DOHH2 (cell line): ENCODE measurements at regions not wholly inside any gene's neighbourhood (a gene's known extent, or its start where the extent isn't known, plus 50 kb on each side); places are given as distances from the start of the nearest gene placed in this dataset.

ENCODE experiments used
- EZH2phosphoT487 ChIP-seq: fragments of 200-600 bp; sonication (generic); IDR thresholded peaks from 2 replicates; pipeline ENCODE4 v1.6.1; 2017; ENCODE audit warnings: borderline replicate concordance, mild to moderate bottlenecking, antibody characterized with exemption, low read length, moderate library complexity, mixed read lengths
- TF ChIP-seq, protein P1 (sequence below): fragments of 200-600 bp; sonication (generic); IDR thresholded peaks from one replicate; pipeline ENCODE4 v1.5.1; 2014; ENCODE audit warnings: antibody characterized with exemption, mild to moderate bottlenecking, low read depth, low read length; ENCODE audit not compliant: poor library complexity, severe bottlenecking

DNA sequence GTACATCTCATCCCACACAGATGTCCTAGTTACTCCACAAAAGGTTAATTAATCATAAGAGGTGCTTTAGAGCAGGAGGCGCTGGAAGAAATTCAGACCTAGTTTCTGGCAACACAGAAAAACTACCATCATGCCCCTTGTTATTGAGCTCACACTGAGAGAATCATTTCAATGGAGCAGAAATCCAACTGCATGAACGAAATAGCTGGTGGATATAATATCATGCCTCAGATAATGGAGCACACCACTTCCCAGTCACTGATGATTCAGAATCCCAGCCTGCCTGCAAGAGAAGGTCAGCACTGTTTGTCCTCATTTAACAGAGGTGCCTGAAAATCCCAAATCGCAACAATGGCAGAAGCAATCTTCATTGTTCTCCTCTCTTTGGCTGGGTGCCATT is 125.8 kb upstream of the CREB1 start:
- no peak for TF ChIP-seq EZH2phosphoT487
- TF ChIP-seq, protein P1, sequence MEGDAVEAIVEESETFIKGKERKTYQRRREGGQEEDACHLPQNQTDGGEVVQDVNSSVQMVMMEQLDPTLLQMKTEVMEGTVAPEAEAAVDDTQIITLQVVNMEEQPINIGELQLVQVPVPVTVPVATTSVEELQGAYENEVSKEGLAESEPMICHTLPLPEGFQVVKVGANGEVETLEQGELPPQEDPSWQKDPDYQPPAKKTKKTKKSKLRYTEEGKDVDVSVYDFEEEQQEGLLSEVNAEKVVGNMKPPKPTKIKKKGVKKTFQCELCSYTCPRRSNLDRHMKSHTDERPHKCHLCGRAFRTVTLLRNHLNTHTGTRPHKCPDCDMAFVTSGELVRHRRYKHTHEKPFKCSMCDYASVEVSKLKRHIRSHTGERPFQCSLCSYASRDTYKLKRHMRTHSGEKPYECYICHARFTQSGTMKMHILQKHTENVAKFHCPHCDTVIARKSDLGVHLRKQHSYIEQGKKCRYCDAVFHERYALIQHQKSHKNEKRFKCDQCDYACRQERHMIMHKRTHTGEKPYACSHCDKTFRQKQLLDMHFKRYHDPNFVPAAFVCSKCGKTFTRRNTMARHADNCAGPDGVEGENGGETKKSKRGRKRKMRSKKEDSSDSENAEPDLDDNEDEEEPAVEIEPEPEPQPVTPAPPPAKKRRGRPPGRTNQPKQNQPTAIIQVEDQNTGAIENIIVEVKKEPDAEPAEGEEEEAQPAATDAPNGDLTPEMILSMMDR = no peak
